Activated CD4-positive, alpha-beta memory T cell treated with anti-CD3 and anti-CD28 coated beads for 36 hours (primary cell): ENCODE measurements at regions not wholly inside any gene's neighbourhood (a gene's known extent, or its start where the extent isn't known, plus 50 kb on each side); places are given as distances from the start of the nearest gene placed in this dataset.
"Not testable (repeated sequence)": the region's sequence is repeated elsewhere in the genome, so short reads cannot be mapped to it uniquely, and the experiment has no call there.

Experiments
- CTCF ChIA-PET: fragments of 350-600 bp; sonication (Branson Sonifier 250); formaldehyde crosslinking; loops from one replicate; lab custom pipeline; 2021; ENCODE audit warnings: antibody characterized with exemption, inconsistent platforms; lab: Charles Lee
- POLR2A ChIA-PET: fragments of 350-600 bp; sonication (Branson Sonifier 250); formaldehyde crosslinking; loops from one replicate; lab custom pipeline; 2021; ENCODE audit warnings: antibody characterized with exemption; lab: Charles Lee
- DNase-seq: peaks from one replicate; pipeline ENCODE4 v3.0.0-alpha.2; 2020
- H3K27ac Mint-ChIP-seq: one replicate; pipeline ENCODE4 v1.8.0; 2021; ENCODE audit warnings: mixed read lengths
- H3K27me3 Mint-ChIP-seq: one replicate; pipeline ENCODE4 v1.8.0; 2021; ENCODE audit warnings: mixed read lengths
- H3K36me3 Mint-ChIP-seq: one replicate; pipeline ENCODE4 v1.8.0; 2021; ENCODE audit warnings: mixed read lengths
- H3K4me1 Mint-ChIP-seq: one replicate; pipeline ENCODE4 v1.8.0; 2021; ENCODE audit warnings: low read depth, mixed read lengths
- H3K4me3 Mint-ChIP-seq: one replicate; pipeline ENCODE4 v1.8.0; 2021; ENCODE audit warnings: mild to moderate bottlenecking, mixed read lengths
- H3K9me3 Mint-ChIP-seq: one replicate; pipeline ENCODE4 v1.8.0; 2021; ENCODE audit warnings: mixed read lengths
- intact Hi-C: fragments of 100-400 bp; cut with micrococcal nuclease; formaldehyde crosslinking; loops from one replicate; pipeline ENCODE4 v1.15.1; 2023

DNA sequence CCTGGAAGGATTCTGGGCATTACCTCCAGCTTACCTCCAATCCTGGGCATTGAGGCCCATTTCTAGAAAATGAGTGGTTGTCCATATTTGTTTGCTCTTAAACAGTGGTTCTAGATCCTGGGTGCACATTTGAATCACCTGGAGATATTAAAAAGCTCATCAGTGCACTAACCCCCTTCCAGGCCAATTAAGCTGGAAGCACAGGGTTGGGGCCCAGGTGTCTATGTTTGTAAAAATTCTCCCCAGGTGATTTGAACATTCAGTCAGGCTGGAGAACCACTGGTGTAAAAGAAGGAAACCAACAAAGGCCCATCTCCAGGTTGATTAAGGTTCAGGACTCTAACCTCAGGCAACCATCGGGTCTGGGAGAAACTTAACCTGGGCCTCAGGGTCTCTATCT lies 102.6 kb upstream of the NANOS1 start:
- peaks cover 3% of the 10 kb centered on the region for H3K36me3 Mint-ChIP-seq

DNA sequence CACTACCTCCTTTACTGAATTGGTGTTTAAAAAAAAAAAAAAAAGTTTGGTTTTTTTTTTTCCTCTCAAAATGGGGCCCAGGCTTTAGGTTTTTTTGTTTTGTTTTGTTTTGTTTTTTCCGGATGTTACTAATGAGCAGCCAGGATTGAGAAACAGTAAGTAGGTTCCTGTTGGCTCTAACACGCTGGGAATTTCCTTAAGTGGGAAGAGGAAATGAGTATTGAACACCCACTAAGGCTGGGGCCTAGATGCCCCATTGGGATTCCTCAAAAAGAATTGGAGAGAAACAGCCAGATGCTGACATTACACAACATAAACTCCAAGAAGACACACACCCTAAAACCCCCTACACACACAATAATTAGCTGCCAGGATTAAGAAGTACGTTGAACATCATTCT lies 102.2 kb upstream of the NANOS1 start:
- H3K9me3 Mint-ChIP-seq = peaks cover 18% of the 10 kb centered on the region

More for the DNA sequence above, 102.6 kb upstream of the NANOS1 start:
- ChIA-PET CTCF (no interaction called here), POLR2A (no interaction called here)
- no peak overlapping the region for H3K27ac Mint-ChIP-seq
- peaks cover 16% of the 10 kb centered on the region for H3K27me3 Mint-ChIP-seq
- H3K9me3 Mint-ChIP-seq = peaks cover 15% of the 10 kb centered on the region
- no peaks in the 10 kb centered on the region for H3K4me1 Mint-ChIP-seq
- H3K4me3 Mint-ChIP-seq = no peak overlapping the region
- no peak for DNase-seq
- intact Hi-C loops = no loop called here

DNA sequence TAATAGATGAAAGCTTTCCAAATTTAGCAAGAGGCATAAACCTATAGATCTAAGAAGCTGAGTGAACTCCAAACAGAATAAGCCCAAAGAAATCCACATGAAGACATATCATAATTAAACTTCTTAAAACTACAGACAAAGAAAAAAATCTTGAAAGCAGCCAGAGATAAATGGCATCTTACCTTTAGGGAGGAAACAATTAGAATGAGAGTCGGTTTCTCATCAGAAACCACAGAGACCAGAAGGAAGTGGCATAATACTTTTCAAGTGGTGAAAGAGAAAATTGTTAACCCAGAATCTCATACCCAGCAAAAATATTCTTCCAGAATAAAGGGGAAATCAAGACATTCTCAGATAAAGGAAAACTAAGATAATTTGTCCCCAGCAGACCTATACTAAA lies 98.9 kb upstream of the NANOS1 start:
- Mint-ChIP-seq H3K9me3 (peaks cover 22% of the 10 kb centered on the region), H3K4me1 (no peaks in the 10 kb centered on the region), H3K27ac (no peak overlapping the region), H3K27me3 (peaks cover 26% of the 10 kb centered on the region), H3K36me3 (peaks cover 3% of the 10 kb centered on the region), H3K4me3 (no peak overlapping the region)
- intact Hi-C loops = no loop called here
- CTCF ChIA-PET = no interaction called here
- no peak for DNase-seq
- POLR2A ChIA-PET = no interaction called here

More for the DNA sequence above, 102.2 kb upstream of the NANOS1 start:
- Mint-ChIP-seq H3K36me3 (peaks cover 3% of the 10 kb centered on the region), H3K27me3 (peaks cover 13% of the 10 kb centered on the region), H3K27ac (no peak overlapping the region), H3K4me1 (no peaks in the 10 kb centered on the region), H3K4me3 (no peak overlapping the region)
- intact Hi-C loops = no loop called here
- DNase-seq = no peak
- CTCF ChIA-PET = no interaction called here
- POLR2A ChIA-PET = no interaction called here

DNA sequence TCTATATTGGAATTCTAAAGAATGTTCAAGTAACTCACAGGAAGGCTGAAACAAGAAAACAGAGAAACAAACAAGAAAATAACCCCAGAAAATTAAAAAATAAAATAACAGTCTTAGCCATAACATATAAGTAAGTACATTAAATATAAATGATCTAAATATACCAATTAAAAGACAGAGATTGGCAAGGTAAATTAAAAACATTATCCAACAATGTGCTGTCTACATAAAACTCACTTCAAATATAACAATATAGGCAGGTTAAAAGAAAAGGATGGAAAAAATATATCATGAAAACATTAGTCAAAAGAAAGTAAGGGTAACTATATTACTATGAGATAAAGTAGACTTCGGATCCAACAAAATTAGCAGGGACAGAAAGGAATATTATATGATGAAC lies 98.1 kb upstream of the NANOS1 start:
- Mint-ChIP-seq H3K36me3 (peaks cover 3% of the 10 kb centered on the region), H3K4me3 (no peak overlapping the region), H3K4me1 (no peaks in the 10 kb centered on the region), H3K27me3 (peaks cover 25% of the 10 kb centered on the region), H3K27ac (no peak overlapping the region), H3K9me3 (peaks cover 22% of the 10 kb centered on the region)
- CTCF ChIA-PET = no interaction called here
- POLR2A ChIA-PET = no interaction called here
- DNase-seq = no peak
- intact Hi-C loops = no loop called here

DNA sequence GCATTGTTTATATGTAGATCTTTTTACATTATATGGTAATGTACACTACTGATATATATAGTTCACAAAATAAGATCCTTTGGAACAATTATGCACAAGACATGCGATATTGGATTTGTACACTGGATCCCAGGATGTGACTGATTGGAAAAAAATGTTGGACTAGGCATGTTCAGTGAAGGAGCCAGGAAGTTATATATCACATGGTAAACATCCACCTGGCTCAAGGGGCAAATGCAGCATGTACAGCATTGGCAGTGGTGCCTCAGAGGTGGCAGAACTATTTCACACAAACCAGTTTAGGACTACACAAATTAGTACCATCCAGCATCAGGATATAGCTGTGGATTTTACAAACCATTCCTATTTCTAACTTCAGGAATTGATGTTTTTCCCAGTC lies 97.4 kb upstream of the NANOS1 start:
- H3K4me1 Mint-ChIP-seq, H3K36me3 Mint-ChIP-seq, H3K27ac Mint-ChIP-seq, intact Hi-C loops, H3K4me3 Mint-ChIP-seq, POLR2A ChIA-PET, DNase-seq, CTCF ChIA-PET: not testable (repeated sequence)
- H3K27me3 Mint-ChIP-seq = peaks cover 26% of the 10 kb centered on the region
- peaks cover 22% of the 10 kb centered on the region for H3K9me3 Mint-ChIP-seq

DNA sequence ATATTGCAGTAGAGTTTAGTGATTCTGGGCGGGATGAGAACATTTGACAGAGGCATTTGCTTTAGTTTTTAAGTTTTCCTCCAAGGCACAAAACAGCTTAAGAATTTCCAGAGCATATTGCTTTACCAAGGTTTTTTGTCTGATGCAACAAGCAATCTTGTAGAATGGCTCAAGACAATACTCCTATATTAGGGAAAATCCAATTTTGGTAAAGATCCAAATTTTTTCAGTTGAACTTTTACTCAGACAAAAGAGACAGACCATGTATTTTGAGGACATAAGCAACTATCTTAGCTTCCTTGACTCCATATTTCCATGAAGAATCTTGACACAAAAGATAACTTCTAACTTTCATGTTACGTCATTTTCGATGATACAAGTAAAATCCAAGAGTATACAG lies 92.3 kb upstream of the NANOS1 start:
- DNase-seq = no peak
- Mint-ChIP-seq H3K4me3 (no peak overlapping the region), H3K4me1 (no peaks in the 10 kb centered on the region), H3K27me3 (peaks cover 33% of the 10 kb centered on the region), H3K36me3 (no peaks in the 10 kb centered on the region), H3K27ac (no peak overlapping the region), H3K9me3 (peaks cover 5% of the 10 kb centered on the region)
- intact Hi-C loops = no loop called here
- CTCF ChIA-PET = no interaction called here
- POLR2A ChIA-PET = no interaction called here

DNA sequence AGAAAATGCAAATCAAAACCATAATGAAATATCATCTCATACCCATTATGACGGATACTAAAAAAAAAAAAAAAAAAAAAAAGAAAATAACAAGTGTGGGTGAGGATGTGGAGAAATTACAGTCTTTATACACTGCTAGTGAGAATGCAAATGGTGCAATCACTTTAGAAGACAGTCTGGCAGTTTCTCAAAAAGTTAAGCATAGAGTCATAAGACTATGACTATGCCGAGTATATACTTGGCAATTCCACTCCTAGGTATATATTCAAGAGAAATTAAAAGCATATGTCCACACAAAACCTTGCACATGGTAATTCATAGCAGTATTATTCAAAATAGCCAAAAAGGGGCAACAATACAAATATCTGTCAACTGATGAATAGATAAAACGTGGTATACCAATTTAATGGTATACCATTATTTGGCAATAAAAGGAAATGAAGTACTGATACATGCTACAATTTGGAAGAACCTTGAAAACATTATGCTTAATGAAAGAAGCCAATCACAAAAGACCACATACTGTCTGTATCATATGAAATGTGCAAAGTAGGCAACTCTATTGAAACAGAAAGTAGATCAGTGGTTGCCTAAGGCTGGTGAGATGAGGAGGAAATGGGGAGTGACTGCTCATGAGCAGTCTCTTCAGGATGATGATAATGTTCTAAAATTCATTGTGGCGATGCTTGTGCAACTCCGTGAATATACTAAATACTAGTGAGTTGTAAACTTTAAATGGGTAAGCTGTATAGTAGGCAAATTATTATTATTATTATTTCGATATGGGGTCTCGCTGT lies 90.1 kb upstream of the NANOS1 start:
- intact Hi-C loops = no loop called here
- Mint-ChIP-seq H3K36me3 (no peaks in the 10 kb centered on the region), H3K4me3 (no peak overlapping the region), H3K4me1 (no peaks in the 10 kb centered on the region), H3K9me3 (no peaks in the 10 kb centered on the region), H3K27ac (no peak overlapping the region), H3K27me3 (peaks cover 20% of the 10 kb centered on the region)
- POLR2A ChIA-PET = no interaction called here
- CTCF ChIA-PET = no interaction called here
- DNase-seq = no peak

DNA sequence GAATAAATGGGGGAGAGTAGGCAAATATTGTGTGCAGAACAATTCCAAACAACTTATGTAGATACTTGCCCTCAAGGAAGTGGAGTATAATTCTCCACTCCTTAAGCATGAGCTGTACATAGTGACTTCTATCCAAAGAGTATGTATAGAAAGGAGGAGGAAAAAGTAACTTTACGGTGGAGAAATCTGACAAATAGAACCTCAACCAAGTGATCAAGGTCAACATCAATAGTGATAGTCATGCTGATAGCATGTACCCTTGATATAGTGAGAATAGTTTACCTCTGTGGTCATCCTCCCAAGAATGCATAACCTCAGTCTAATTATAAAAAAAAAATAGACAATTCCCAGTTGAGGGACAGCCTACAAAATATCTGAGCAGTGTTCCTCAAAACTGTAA lies 89.1 kb upstream of the NANOS1 start:
- DNase-seq = no peak
- no peaks in the 10 kb centered on the region for H3K9me3 Mint-ChIP-seq
- H3K27ac Mint-ChIP-seq = no peak overlapping the region
- H3K4me3 Mint-ChIP-seq = no peak overlapping the region
- no peaks in the 10 kb centered on the region for H3K36me3 Mint-ChIP-seq
- CTCF ChIA-PET = interaction anchor here (0.7 kb wide), 1 partner anchor 521 kb away, joined by 4 read pairs; no protein-coding TSS in a partner anchor
- intact Hi-C loops = no loop called here
- H3K4me1 Mint-ChIP-seq = no peaks in the 10 kb centered on the region
- POLR2A ChIA-PET = no interaction called here
- H3K27me3 Mint-ChIP-seq = peaks cover 19% of the 10 kb centered on the region

DNA sequence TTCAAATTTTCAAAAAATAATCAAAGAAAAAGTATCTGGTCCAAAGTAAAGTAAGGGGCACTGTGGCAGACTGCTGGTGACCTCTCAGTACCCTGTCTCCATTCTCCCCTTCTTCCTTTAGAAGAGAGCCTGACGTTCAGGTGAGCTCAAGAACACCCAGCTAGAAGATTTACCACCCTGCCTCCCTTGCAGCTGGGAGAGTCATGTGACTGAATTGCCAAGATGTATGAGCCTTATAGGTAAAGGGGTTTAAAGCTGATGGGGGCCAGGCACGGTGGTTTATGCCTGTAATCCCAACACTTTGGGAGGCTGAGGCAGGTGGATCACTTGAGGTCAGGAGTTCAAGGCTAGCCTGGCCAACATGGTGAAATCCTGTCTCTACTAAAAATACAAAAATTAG lies 86.3 kb upstream of the NANOS1 start:
- H3K4me3 Mint-ChIP-seq = no peak overlapping the region
- H3K27ac Mint-ChIP-seq = no peak overlapping the region
- no peaks in the 10 kb centered on the region for H3K9me3 Mint-ChIP-seq
- ChIA-PET CTCF (no interaction called here), POLR2A (no interaction called here)
- intact Hi-C loops = no loop called here
- peaks cover 12% of the 10 kb centered on the region for H3K27me3 Mint-ChIP-seq
- DNase-seq = no peak
- H3K4me1 Mint-ChIP-seq = no peaks in the 10 kb centered on the region
- no peaks in the 10 kb centered on the region for H3K36me3 Mint-ChIP-seq

DNA sequence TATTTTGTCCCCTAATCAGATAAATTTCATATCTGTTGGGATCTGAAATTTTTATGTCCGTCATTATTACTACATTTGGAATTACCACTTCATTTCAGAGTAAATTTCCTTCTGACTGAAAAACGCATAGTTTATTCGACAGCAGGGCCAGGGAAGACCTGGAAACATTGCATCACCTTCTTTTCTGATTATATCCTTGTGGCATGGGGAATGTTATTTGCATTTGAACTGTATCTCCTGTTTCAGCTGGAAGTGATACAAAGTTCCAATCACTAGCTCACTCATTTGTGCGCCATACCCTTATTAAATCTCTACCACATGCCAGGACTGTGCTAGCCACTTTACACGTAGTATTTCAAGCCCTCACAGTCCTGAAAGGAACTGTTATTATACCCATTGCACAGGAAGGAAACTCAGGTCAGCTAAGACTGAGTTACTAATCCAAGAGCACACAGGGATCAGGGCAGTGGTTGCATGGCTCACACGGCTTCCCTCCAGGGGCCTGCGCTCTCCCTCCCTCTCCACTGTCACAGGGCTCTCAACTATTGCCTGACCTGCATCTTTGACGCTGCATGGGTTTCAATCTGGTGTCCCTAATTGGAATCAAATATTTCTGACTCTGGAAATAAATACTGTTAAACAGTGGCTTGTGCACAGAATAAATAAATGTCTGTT lies 84.4 kb upstream of the NANOS1 start:
- H3K9me3 Mint-ChIP-seq = no peaks in the 10 kb centered on the region
- H3K4me1 Mint-ChIP-seq = no peaks in the 10 kb centered on the region
- POLR2A ChIA-PET = no interaction called here
- peaks cover 14% of the 10 kb centered on the region for H3K27me3 Mint-ChIP-seq
- CTCF ChIA-PET = no interaction called here
- H3K4me3 Mint-ChIP-seq = no peak overlapping the region
- H3K36me3 Mint-ChIP-seq = no peaks in the 10 kb centered on the region
- DNase-seq = no peak
- intact Hi-C loops = no loop called here
- H3K27ac Mint-ChIP-seq = no peak overlapping the region

DNA sequence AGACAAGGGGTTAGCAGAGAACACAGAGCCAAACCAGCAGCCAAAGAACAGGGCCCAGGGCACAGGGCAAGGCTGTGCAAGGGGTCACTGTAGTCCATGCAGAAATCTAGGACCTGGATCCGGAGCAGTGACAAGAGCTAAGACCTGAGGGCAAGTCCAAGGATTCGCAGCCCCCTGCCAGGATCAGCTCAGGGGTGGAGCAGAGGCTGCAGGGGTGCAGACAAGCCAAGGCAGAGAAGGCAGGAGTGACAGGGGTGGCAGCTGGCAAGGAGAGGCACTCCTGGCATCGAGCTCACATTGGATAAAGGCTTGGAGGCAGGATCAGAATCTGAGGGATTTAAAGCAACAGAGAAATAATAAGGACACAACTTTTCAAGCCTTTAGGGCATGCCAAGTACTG lies 80.7 kb upstream of the NANOS1 start:
- ChIA-PET CTCF (no interaction called here), POLR2A (interaction anchor here (0.6 kb wide), 1 partner anchor 21 kb away, joined by 3 read pairs; no protein-coding TSS in a partner anchor)
- H3K27me3 Mint-ChIP-seq = peaks cover 12% of the 10 kb centered on the region
- H3K4me3 Mint-ChIP-seq = no peak overlapping the region
- no peak overlapping the region for H3K27ac Mint-ChIP-seq
- H3K9me3 Mint-ChIP-seq = no peaks in the 10 kb centered on the region
- no peaks in the 10 kb centered on the region for H3K4me1 Mint-ChIP-seq
- no peaks in the 10 kb centered on the region for H3K36me3 Mint-ChIP-seq
- no peak for DNase-seq
- intact Hi-C loops = no loop called here

DNA sequence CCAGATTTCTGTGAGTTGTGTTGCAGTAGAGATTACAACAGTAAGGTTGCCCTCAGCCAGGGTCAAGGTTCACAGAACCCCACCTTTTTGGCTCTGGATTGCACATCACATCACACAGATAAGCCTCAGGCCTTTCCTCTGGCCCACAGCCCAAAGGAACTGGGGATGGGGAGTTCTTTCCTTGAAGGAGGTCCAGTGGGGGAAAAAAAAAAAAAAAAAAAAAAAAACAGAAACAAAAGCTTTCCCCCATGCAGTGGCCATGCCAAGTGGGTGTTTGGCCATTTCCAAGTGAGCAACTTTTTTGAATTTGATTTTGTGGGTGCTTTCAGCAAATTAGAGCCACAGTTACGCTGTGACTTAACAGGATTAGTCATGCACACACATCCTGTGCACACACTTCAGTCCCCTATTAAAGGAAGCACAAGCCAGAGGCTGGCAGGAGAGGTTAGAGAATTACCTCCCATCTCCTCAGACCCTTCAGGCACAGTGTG lies 79.3 kb upstream of the NANOS1 start:
- ChIA-PET POLR2A (no interaction called here), CTCF (no interaction called here)
- Mint-ChIP-seq H3K4me3 (no peak overlapping the region), H3K27ac (no peak overlapping the region), H3K27me3 (peaks cover 10% of the 10 kb centered on the region), H3K36me3 (no peaks in the 10 kb centered on the region), H3K9me3 (no peaks in the 10 kb centered on the region), H3K4me1 (no peaks in the 10 kb centered on the region)
- intact Hi-C loops = no loop called here
- no peak for DNase-seq
